ENCODE measurements at regions not wholly inside any gene's neighbourhood (a gene's known extent, or its start where the extent isn't known, plus 50 kb on each side); places are given as distances from the start of the nearest gene placed in this dataset.

- TF ChIP-seq ZFX (IDR thresholded peaks at IDR 0.05; ENCODE audit: borderline replicate concordance) = no peak
- TF ChIP-seq CTCF (IDR thresholded peaks at IDR 0.05) = no peak
These were observed 67.3 kb upstream of the TYRP1 start for GRCh38 chr9:12625844-12626243.

GRCh38 chr9:12627096-12627495 is 66.1 kb upstream of the TYRP1 start:
- no peak overlapping the region for H3K27ac ChIP-seq

More at GRCh38 chr9:12625844-12626243, 67.3 kb upstream of the TYRP1 start:
- H3K27ac ChIP-seq = no peak overlapping the region

GRCh38 chr9:12628546-12628945 is 64.6 kb upstream of the TYRP1 start:
- TF ChIP-seq CTCF (IDR thresholded peaks at IDR 0.05) (no peak), ZFX (IDR thresholded peaks at IDR 0.05; ENCODE audit: borderline replicate concordance) (no peak)
- H3K27ac ChIP-seq = no peak overlapping the region

More at GRCh38 chr9:12627096-12627495, 66.1 kb upstream of the TYRP1 start:
- TF ChIP-seq CTCF (IDR thresholded peaks at IDR 0.05) = no peak
- no peak for TF ChIP-seq ZFX (IDR thresholded peaks at IDR 0.05; ENCODE audit: borderline replicate concordance)

GRCh38 chr9:12629067-12629466 is 64.1 kb upstream of the TYRP1 start:
- no peak for TF ChIP-seq CTCF (IDR thresholded peaks at IDR 0.05)
- no peak for TF ChIP-seq ZFX (IDR thresholded peaks at IDR 0.05; ENCODE audit: borderline replicate concordance)
- no peak overlapping the region for H3K27ac ChIP-seq

GRCh38 chr9:12631866-12632265 is 61.3 kb upstream of the TYRP1 start:
- no peak for TF ChIP-seq CTCF (IDR thresholded peaks at IDR 0.05)
- no peak for TF ChIP-seq ZFX (IDR thresholded peaks at IDR 0.05; ENCODE audit: borderline replicate concordance)
- no peak overlapping the region for H3K27ac ChIP-seq

GRCh38 chr9:12633016-12633765 is 60.0 kb upstream of the TYRP1 start:
- no peak overlapping the region for H3K27ac ChIP-seq
- TF ChIP-seq ZFX (IDR thresholded peaks at IDR 0.05; ENCODE audit: borderline replicate concordance) = no peak
- TF ChIP-seq CTCF (IDR thresholded peaks at IDR 0.05) = no peak

- TF ChIP-seq CTCF (IDR thresholded peaks at IDR 0.05) (peak; percentile 82), ZFX (IDR thresholded peaks at IDR 0.05; ENCODE audit: borderline replicate concordance) (no peak)
- H3K27ac ChIP-seq = no peak overlapping the region
These were observed 53.1 kb upstream of the TYRP1 start for GRCh38 chr9:12640016-12640587.

All from 22Rv1 (cell line).